DOHH2 (cell line): ENCODE measurements at regions not wholly inside any gene's neighbourhood (a gene's known extent, or its start where the extent isn't known, plus 50 kb on each side); places are given as distances from the start of the nearest gene placed in this dataset.

ENCODE experiments used
- CTCF ChIP-seq: fragments of 200-600 bp; sonication (generic); IDR thresholded peaks from one replicate; pipeline ENCODE4 v1.5.1; 2014; ENCODE audit warnings: antibody characterized with exemption, mild to moderate bottlenecking, low read depth, low read length; ENCODE audit not compliant: poor library complexity, severe bottlenecking
- EZH2phosphoT487 ChIP-seq: fragments of 200-600 bp; sonication (generic); IDR thresholded peaks from 2 replicates; pipeline ENCODE4 v1.6.1; 2017; ENCODE audit warnings: borderline replicate concordance, mild to moderate bottlenecking, antibody characterized with exemption, low read length, moderate library complexity, mixed read lengths

DNA sequence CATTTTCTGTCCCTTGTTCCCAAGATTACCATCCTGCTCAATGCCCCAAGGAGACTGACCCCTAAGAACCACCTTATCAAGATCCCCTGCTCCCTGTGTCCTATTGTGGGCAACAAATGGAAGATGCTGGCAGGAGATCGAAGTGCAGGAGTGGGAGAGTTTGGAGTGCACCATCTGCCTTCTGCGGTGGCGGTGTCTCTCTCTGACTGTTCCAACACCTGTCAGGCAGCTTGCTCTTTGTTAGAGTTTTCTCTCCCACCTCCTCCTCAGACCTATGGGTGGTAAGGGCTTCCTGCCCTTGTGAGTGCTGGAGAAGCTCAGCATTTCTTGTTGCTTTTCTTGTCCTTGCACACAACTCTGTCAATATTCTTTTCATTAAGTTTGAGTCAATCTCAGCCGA is 64.1 kb upstream of the SPHKAP start:
- no peak for TF ChIP-seq CTCF
- no peak for TF ChIP-seq EZH2phosphoT487
